HG03565 (cell line): ENCODE measurements at regions not wholly inside any gene's neighbourhood (a gene's known extent, or its start where the extent isn't known, plus 50 kb on each side); places are given as distances from the start of the nearest gene placed in this dataset.
"Not testable (repeated sequence)": the region's sequence is repeated elsewhere in the genome, so short reads cannot be mapped to it uniquely, and the experiment has no call there.

Source experiments
- ATAC-seq: cut with Tn5 transposase; IDR thresholded peaks from one replicate; pipeline ENCODE4 v1.9.1; 2021; ENCODE audit warnings: mild to moderate bottlenecking, moderate library complexity; ENCODE audit not compliant: unreplicated experiment

DNA sequence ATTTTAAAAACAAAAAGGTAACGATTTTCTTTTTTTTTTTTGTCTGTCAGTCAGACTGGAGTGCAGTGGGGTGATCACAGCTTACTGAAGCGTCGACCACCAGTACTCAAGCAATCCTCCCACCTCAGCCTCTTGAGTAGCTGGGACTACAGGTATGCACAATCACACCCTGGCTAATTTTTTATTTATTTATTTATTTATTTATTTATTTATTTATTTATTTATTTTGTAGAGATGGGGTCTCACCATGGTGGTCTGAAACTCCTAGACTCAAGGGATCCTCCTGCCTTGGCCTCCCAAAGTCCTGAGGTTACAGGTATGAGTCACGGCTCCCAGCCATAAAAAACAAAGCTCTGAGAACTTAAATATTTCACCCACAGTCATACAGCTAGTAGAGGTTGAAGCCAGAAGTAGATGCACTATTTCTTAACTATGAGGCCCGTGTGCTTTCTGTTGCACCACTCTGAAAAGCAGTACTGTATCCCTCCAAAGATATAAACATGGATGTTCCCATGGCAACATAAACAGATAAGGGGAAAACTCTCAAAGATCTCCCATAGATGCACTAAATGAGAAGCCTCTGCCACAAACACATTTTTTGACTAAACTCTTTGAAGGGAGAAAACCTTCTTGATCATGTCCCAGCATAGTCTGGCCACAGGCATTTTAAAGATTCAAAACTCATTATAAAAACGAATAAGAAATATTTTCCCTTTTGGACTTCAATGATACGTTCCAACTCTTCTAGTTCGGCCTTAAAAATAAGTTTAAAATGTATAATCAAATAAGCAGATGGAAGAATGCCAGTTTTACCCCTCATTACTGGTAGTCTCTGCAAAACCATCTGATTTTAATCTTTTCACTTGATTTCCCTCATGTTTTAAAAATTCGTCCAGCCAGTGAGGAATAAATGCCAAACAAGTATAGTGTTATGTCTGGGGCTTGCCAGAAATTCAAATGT, 162.3 kb upstream of the ARHGEF26 start:
- ATAC-seq: no peak

DNA sequence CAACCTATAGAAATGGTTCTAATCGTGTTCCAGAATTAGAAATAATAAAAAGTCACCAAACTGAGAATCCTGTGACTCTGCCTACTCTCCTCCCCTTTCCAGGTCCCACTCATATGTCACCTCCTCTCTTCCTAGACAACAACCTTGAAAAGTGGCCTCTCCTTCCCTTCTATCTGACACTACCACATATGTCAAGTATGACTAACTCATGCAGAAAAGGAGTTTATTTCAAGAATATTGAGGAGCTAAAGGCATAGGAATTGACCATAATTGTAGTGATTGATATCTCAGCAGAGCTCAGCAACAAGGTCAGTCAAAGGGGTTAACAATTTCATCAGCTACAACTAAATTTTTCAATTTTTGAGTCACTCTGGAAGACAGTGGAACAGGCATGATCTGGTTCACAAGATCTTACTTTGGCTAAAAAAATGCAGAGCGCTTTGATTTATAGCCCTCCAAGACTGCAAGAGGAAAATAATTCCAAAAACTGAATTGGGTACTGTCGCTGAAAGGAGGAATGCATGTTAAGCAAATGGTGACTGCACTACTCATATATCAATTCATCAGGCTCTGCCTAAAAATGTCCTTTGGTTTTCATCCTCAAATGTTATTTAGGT, 160.6 kb upstream of the ARHGEF26 start:
- no peak for ATAC-seq

DNA sequence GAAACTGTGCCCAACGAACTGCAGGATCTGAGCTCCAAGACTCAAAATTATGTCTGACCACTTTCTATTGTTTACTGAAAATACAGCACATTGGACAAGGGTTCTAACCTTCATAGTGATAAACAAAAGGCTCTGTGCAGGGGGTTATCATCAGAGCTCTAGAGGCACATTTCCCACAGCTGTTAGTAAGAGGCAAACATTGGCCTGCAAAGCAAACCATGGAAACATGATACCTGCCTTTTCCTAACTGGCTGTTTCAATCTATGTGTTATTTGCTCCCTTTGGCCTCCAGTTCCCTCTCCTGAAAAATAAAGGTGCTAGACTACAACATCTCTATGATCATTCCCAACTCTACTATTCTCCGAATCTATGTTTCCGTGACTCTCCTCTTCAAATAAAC, 159.7 kb upstream of the ARHGEF26 start:
- no peak for ATAC-seq

DNA sequence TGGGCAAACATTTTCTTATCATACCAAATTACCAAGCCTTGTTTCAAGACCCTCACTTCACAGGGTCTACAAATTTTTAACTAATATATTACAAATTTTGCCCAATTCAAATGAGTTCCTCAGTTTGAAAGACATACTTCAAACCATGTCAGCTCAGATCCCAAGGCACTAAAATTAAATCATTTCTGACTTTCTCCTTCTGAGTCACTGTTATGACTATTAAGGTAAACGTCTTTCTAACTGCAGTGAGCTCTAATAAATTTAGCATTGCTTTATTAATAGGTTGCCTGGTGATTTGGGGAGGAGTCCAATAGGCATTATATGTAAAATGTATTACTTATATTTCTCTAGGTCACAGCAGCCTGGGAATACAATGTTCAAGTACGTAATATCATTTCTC, 158.2 kb upstream of the ARHGEF26 start:
- ATAC-seq: no peak

DNA sequence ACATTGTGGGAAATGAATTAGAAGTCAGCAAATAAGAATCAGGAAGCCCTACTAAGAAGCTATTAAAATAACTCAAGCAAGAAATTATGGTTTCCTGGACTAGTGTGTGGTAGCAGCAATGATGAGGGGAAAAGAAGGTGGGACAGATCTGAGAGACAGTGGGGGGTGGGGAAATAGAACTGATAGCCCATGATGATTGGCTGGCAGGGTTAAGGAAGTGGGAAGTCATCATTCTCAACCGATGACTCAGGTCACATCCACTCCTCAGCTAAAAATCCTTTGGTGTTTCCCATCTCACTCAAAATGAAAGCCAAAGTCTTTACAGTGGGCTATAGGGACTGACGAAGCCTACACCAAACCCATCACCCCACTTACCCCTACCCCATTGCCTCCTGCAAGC, 153.9 kb upstream of the ARHGEF26 start:
- ATAC-seq: no peak

DNA sequence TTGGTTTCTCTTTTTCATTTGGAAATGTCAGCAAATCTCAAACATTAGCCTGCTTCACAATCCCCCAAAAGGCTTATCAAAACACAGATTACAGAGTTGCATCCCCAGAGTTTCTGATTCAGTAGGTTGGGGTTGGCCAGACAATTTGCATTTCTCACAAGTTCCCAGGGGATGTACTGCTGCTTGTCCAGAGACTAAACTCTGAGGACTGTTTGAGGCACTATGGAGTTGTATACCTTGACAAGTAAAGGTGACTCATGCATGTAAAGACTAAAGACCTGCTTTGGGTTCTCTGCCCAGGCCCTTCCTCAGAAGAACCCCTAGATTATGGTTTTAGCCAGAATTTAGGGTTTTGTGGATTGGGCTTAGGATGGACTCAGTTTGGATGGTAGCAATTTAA, 151.1 kb upstream of the ARHGEF26 start:
- peak; percentile 29 for ATAC-seq

DNA sequence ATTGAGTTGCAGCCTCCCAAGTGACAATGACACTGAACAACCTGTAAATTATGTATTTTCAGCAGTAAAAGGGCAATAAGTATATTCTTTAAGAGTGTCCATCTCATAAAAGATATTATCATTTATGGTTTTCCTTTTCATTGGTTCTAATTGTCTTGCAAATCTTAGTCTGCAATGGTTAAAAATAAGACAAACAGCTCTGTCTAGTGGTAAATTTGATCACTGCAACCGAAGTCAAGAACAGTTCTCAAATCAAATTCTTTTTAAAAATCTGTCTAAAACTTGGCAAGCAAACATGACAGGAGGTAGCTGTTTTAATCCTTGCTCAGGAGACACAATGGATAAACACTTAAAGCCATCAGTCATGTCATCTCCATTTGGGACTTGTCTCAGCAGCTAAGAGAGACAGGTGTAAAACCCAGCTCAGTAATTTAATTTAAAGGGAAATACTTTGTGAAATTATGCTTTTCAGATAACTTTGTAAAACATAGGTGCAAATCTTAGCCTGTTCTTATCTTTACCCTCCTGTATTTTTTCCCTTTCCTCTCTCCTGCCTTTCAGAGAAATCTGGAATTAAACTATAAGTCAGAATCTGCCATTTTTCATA, 150.3 kb upstream of the ARHGEF26 start:
- no peak for ATAC-seq

DNA sequence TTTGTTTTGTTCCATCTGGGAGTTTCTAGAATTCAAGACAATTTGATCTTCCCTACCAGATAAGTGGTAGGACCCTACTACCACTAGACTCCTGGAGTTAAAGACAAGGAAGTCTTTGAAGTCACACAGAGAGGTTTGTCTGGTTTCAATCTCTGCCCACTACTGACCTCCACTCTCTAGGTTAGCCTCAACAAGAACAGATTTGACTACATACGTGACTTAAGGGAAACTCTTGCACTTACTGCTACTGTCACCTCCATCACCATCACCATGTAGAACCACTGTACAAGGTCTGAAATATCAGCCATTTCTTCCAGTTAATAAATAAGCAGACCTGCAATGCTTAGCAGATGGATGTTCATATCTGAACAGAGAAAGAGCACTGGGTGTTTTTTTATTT, 148.3 kb upstream of the ARHGEF26 start:
- peak; percentile 61 for ATAC-seq

DNA sequence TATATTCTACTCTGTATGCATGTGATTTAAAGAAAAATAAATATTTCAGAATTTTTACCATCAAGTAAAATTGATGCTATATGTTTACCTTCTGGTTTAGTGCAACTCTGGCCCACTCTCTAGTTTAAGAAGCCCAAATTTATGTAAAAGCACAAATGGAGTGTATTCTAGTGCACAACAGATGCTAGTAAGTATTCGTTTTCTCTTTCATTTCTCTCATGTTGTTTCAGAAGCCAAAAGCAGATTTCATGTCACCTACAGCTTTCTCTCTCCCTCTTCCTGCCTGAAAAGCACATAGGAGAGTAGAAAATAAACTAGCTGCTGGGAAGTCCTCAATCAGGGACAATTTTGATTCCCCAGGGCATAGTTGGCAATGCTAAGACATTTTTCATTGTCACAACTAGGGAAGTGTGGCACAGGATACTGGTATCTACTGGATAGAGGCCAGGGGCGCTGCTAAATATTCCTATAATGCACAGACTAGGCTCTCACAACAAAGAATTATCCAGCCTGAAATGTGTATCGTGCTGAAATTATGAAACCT, 147.4 kb upstream of the ARHGEF26 start:
- ATAC-seq: peak; percentile 37

DNA sequence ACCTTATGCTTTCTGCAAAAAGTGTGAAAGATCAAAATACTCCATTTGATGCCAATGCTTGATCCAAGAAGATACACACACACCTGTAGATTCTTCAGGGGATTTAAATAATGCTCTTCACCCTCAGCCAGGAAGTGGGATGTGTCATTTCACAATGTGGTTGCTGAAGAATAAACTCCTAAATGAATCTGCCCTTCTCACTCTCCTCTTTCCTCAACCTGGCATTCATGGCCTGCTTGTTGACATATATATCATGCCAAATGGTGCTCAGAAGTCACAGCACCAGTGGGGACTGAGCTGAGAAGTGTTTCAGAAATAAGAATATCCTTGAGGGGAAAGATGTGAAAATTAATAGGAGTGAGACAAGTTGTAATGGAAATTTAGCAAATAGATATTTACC, 146.6 kb upstream of the ARHGEF26 start:
- no peak for ATAC-seq

DNA sequence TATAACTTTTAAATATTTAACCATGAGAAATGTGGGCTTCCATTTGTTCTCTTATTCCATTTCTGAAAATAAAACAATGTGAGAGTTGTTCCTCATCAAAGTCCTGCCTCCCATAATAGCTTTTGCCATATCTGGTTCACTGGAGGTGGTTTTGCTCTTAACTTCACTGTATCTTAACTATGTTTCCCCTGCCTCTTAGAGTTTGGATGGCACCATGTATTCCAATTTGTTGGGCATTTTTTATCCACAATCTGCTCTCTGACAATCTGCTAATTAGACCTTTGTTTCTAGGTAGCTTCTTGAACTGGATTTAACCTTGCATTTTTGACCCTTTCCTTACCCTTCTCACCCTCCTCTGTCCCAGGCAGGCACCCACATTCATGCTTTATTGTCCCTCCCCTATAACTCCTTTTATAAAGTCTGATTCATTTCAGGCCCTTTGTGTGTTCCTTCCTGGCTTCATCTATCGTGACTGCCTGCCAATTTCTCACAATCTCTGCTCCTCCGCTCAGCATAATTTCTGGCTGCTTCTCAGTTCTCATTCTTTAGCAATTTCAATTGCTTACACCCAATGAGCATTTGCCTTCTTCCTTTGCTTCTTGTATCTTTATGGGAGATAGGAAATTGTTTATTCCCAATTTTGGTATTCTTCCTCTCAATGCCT, 144.2 kb upstream of the ARHGEF26 start:
- ATAC-seq: no peak

DNA sequence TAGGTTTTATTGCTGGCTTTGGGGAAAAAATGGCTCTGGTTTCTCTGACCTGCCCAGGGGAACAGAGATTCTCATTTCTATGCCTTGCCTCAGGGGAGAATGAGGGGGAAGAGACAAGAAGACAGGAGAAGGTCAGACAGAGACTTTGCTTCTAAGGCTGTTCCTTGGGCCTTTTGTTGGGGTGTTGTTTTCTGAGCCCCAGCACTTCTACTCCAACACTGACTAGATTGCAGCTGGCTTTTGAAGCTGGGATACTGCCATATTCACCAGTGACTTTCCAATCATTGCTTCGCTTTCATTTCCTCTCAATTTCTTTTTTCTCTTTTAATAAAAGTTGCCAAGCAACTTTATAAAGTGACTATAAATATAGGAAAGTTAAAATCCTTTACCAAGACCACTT, 143.2 kb upstream of the ARHGEF26 start:
- ATAC-seq: no peak

DNA sequence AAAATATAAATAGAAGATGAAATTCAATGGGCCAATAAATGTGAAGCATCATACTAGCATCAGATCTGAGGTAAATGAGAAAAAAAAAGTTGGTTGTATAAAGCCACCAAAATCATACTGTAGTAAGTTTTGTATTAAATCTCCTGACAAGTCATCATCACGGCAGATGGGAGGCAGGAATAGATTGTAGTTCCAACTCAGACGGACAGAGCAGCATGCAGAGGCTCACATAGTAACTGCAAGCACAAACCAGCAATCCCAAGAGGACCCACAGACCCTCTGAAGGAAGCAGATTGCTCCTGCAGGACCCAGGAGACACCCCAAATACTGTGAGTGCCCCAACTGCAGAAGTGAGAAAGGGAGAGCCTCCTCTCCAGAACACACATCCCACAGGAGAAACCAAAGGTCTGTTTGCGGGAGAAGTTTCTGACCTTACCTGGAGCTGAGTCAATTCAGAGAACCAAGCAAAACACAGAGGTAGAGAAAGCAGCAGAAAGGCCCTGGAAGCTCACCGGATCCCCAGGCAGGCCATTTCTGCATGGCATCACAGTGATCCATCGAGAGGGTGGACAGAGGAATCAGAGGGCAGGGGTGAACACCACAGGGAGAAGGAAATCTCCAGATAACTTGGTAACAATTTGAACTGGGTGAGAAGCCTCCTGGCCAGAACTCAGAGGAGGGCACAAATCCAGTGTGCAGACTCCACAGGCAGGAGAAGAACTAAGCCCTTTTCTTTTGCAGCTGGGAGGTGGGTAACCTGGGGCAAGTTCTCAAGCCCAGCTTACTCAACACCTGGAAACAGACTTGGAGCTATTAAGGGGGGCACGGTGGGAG, 141.6 kb upstream of the ARHGEF26 start:
- no peak for ATAC-seq

DNA sequence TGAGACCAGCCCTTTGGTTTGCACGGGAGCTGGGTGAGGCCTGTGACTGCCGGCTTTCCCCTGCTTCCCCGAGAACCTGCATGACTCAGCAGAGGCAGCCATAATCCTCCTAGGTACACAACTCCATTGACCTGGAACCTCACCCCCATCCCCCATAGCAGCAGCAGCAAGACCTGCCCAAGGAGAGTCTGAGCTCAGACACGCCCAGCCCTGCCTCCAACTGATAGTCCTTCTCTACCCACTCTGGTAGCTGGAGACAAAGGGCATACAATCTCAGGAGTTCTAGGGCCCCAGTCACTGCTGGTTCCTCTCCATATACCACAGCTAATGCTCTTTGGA, 141.0 kb upstream of the ARHGEF26 start:
- no peak for ATAC-seq

DNA sequence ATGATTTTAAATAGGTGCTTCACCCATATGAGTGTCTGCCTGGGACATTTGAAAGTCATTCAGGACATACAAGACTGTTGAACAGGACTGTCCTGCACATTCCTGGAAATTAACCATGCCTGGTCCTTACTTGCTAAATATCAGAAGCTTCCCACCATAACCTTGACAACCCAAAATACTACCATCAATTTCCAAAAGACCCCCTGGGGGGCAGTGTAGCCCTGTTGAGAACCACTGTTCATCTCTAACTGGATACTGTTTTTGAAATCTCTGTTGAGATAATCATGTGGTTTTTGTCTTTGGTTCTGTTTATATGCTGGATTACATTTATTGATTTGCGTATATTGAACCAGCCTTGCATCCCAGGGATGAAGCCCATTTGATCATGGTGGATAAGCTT, 123.8 kb upstream of the ARHGEF26 start:
- ATAC-seq: not testable (repeated sequence)

DNA sequence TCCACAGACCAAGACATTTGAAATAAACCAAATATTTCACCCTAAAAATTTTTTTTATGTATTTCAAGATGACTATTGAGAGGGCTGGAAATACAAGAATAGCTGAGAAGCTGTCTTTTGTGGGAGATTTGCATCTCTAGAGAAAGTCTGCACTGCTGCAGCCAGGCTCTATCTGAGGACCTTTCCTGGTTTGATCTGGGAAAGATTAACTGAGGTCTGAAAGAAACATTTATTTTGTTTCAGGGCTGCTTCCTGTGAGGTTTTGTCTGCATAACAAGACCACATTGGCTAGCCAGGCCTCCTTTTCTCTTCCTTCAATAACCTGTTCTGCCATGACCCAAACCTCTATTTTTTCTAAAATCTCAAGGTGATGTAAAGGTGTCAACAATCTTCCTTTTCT, 117.5 kb upstream of the ARHGEF26 start:
- no peak for ATAC-seq

DNA sequence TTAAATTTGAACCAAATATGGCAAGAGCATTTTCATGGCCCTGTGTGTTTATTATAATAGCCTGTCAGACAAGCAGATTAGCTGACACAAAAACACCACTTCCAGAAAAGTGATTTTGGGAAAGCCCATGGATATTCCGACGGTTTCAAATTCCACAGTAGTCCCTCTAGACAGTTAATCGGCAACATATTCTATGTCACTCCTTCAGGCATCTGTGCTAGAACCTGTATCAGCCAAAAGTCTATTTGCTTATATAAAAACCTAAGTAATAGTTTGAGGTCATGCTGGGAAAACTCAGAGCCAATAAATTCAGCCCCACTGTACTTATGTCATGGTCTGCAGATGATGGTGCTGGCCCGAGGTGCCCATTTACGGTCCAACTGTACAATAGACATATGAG, 110.2 kb upstream of the ARHGEF26 start:
- no peak for ATAC-seq

DNA sequence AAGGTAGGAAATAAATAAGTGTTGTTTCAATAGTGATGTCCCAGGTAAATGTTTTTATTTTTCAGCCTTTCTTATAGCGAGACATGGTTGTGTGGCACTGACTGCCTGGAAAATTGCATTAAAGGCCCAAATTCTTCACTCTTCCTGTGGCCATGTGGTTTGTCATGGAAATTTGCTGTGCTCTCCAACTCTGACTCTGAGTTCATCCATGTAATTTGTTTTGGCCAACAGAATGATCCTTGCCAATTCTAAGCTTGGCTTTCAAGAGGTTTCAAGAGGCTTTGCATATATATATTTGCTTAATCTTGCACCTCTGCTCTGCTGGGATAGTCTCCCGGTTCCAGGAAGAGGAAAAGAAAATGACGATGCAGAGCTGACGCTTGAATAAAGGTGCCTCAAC, 107.5 kb upstream of the ARHGEF26 start:
- no peak for ATAC-seq

DNA sequence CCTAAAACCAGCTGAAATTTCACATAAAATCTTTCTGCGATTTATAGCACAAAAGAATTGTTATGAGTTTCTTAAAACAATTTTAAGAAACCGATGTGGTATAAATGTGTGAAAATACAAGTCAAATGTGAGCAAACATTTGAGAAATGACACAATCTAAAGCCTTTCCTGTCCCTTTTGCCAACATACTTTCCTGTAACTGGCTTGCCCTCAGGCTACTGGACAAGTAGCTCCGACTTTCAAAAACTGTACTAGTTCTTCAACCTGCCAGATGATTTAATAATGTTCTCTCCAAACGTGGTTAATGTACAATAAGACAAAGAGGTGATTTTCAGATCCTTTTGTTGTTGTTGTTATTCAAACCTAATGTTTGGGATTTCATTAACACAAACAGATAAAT, 105.9 kb upstream of the ARHGEF26 start:
- ATAC-seq: no peak

DNA sequence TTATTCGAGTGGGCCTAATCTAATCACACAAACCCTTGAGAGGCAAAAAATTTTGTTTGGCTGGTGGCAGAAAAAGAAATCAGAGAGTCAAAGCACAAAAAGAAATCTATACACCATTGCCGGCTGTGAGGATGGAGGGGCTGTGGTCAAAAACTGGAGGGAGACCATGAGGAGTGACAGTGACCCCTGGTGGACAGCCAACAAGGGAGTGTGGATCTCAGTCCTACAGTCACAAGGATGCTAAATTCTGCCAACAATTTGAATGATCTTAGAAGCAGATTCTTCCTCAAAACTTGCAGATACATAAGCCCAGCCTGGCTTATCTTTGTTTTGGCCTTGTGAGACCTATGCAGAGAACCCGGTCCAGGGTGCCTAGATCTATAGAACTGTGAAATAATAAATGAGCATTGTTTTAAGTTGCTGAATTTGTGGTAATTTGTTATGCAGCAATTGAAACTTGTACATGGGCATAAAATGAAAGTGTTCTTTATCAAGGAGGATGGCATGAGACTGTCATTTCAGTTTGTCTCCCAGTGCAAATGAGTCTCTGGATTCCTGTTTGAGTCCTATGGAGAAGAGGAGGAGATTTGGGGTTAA, 103.0 kb upstream of the ARHGEF26 start:
- ATAC-seq: peak; percentile 77
